AG09319 (cell line): ENCODE measurements at regions not wholly inside any gene's neighbourhood (a gene's known extent, or its start where the extent isn't known, plus 50 kb on each side); places are given as distances from the start of the nearest gene placed in this dataset.

Source experiments
- DNase-seq: peaks from one replicate; pipeline ENCODE4 v3.0.0-alpha.2; 2010; ENCODE audit warnings: low read depth; ENCODE audit errors: extremely low read depth
- CTCF ChIP-seq: IDR thresholded peaks from 2 replicates; pipeline ENCODE4 v1.5.1; 2011; ENCODE audit warnings: low read depth, mild to moderate bottlenecking, inconsistent platforms, low read length, moderate library complexity

- DNase-seq = no peak
- TF ChIP-seq CTCF = no peak
Observed at GRCh38 chr11:70578371-70578770, 180.0 kb downstream of the CTTN start.

DNA sequence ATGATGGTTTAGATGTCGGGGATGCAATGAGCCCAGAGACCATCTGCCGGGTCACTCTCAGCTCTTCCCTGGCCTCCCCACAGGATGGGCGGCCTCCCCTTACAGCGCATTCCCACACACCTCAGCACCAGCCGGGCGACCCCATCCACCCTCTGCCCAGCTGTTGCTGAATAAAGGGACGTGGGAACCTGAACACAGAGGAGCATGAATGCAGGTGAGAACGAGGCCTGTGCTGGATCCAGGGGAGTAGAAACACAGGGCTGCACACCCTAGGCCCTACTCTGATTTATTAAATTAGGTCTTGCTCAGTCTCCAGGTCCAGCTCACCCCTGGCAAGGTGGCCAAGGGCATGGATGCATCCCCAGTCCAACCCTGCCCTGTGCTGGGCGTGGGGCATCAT is 180.5 kb downstream of the CTTN start:
- no peak for TF ChIP-seq CTCF
- DNase-seq = no peak

DNA sequence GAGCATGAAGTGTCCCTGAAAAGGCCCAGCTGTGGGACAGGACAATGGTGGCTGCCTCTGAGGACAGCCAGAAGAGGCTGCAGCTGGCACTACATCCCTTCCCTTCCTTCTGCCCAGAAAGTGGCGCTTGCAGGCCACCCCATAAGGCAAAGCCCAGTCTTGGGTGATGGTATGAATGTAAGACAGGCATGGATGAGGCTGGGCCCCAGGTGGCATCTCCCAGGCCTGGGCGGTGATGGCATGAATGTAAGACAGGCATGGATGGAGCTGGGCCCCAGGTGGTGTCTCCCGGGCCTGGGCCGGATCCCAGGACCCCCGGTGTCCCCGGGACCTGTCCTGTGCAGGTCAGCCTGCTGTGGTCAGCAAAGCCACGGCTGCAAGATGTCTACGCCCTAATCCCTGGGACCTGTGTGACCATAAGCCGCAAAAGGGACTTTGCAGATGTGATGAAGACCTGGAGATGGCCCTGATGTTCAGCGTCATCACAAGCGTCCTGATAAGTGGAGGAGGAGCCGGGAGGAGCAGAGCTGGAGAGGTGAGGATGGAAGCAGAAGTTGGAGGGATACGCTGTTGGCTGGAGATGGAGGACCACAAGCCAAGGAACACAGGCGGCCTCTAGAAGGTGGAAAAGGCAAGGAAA is 181.1 kb downstream of the CTTN start:
- no peak for TF ChIP-seq CTCF
- DNase-seq = no peak

DNA sequence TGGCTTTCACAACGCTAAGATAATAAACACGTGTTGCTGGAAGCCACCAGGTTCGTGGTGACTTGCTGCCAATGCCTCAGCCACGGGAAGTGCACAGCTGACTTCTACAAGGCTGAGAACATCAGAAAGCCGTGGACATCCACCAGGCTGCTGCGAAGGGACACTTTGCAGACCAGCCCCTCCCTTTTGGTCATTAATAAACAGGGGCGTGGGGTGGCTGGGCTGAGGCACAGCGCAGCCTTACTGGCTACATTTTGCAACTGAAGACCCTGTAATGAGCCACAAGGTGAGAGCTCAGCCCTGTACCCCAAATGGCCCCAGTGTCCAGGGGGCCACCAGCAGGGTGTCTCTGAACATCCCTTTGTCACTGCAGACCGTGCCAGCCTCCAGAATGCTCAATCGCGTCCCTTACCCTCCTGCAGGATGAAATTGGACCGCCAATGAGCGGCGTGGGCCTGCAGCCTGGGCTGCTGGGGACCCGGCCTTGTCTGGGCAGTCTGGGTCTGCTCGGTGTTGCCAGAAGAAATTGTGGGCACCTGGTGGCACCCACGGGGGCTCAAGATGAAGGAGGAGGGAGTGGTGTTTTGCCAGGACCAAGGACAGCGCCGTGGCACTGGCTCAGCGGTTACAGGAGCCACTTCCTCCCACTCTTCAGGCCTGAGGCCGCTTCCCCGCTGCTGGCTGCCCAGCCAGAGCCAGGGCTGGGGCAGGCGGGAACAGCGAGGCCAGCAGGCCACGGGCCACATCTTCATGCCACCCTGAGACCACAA is 181.9 kb downstream of the CTTN start:
- no peak for TF ChIP-seq CTCF
- DNase-seq = no peak

DNA sequence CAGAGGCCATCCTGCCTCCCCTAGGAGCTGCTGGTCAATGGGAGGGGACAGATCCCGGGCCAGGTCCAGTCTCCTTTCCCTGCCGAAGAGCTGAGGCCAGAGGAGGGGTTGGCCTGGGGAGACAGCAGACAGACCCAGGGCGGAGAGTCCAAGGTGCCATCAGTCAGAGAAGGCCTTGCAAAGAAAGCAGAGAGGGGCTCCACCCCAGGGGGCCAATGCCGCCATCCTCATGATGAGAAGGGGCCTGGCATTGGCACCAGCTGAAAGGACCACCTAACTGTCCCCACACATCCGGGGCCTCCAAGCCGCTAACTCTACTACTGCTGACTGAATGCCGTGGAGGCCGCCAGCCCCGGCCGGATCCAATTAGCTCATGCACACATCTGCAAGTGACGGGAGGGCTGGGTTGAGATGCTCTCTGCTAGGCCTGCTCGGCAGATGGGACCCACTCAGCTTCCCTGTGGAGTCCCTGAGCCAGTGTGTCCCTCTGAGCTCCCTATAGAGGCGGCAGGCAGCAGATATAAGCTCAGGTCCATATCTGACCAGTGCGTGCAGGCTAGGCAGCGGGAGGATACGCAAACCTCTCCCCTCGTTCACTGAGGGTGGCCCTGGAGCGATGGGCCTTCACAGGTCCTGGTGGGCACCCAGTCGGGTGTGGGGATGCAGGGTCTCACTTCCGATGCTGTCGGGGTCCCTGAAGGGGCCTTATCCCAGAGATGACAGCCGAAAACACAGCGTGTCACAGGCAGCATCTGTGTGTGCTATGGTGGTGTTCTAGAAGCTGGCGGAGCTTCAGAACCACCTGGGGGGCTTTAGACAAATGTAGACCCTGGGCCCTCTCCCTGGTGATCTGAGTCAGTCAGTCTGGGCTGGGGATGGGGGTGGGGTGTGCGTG is 183.9 kb downstream of the CTTN start:
- no peak for DNase-seq
- TF ChIP-seq CTCF = no peak

DNA sequence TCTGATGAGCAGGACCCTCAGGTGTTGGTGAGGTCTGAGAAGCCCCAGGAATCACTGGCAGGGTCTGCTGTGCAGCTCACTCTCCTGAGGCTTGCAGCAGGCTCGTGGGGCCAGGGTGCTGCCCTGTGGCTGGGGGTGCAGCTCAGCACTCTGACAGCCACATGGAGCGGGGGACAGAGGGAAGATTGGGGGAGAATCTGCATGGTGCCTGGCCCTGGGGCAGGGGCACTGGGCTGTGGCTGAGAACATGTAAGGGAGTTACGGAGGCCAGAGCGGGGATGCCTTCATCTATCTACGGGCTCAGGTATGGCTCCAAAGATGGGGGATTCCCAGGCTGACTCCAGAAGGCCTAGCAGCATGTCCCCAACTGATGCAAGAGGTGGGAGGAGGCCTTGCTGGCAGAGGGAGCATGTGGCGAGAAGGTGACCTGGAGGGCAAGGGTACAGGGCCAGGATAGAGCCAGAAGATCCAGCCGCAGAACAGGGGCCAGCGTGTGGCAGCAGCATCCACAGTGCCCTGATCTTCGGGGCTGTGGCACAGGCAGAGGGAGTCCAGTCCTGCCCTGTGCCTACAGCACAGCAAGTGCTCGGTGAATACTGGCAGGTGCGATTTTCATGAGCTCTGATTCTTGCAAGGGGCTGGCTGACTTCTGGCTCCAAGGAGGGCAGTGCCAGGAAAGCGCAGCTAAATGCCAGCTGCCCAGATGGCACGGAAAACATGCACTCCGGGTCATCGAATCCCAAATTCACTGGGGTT is 184.7 kb downstream of the CTTN start:
- no peak for DNase-seq
- no peak for TF ChIP-seq CTCF
